EL (cell line): ENCODE measurements at regions not wholly inside any gene's neighbourhood (a gene's known extent, or its start where the extent isn't known, plus 50 kb on each side); places are given as distances from the start of the nearest gene placed in this dataset.
"Not testable (repeated sequence)": the region's sequence is repeated elsewhere in the genome, so short reads cannot be mapped to it uniquely, and the experiment has no call there.

Source experiments
- DNase-seq: peaks from one replicate; pipeline ENCODE4 v3.0.0-alpha.2; 2016

DNA sequence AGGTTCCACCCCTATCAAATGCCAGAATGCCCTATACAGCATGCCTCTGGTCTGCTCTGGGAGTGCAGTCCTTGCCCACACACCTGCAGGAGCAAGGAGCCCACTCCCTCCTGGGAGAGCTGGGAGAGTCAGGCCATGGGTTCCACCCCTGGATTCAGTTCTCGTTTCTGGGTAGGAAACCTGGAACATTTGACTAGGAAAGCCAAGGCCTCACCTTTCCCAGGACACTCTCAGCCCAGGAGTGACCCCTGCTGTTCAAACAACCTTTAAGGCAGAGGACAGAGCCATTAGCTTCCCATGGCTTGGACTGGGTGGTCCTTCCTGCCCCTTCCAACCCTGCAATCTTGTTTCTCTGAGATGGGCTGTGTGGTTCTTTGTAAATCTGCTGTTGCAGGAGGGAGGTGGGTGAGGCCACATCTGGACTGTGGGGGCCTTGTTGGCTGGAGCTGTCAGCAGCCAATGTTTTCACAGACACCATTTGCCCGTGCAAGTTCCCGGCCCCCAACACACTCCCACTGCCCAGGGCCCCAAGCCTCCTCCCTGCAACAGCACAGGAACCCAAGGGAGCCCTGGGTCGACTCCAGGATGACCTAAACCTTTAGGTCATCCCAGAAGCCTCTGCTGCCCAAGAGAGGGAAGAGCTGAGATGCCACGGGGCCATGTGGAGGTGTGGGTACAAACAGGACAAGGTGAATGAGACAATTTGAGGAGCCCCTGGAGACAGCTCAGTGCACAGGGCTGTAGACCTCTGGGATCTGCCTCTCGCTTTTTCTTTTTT lies 104.4 kb downstream of the PJA1 start:
- peak; percentile 12 for DNase-seq

DNA sequence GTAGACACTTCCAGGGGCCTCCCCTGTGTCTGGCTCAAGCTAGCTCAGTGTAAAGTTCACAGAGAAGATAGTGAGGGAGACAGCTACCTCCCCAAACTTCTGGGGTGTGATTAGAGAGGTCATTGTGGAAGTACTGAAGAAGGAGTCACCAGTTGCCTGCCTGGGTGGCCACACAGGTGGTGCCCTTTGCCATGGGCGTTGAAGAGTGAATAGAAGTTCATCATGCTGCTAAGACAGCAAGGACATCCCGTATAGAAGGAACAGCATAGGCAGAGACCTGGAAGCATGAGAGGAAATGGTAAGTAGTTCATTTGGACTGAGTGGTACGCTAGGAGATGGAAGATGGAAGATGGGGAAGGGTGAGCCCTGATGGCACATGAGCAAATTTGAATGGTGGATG lies 110.1 kb downstream of the PJA1 start:
- no peak for DNase-seq

DNA sequence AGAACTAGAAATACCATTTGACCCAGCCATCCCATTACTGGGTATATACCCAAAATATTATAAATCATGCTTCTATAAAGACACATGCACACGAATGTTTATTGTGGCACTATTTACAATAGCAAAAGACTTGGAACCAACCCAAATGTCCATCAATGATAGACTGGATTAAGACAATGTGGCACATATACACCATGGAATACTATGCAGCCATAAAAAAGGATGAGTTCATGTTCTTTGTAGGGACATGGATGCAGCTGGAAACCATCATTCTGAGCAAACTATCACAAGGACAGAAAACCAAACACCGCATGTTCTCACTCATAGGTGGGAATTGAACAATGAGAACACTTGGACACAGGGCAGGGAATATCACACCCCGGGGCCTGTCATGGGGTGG lies 110.8 kb downstream of the PJA1 start:
- DNase-seq: not testable (repeated sequence)

DNA sequence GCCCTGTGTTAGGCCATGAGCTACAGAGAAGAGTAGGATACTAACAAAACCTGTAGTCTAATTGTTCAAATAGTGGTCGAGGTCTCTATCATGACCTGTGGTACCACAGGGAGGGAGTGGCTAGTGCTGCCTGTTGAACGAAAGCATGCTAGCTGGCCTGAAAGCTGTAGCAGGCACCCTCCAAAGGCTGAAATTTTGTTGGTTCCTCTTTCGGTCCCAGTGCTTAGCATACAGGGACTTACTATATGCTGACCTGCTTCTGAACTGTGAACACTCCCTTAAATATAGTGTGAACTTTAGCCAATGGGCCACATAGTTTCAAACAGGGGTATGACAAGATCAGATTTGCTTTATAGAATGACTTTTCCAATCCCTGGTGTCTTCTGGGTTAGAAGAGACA lies 113.4 kb downstream of the PJA1 start:
- DNase-seq: no peak

DNA sequence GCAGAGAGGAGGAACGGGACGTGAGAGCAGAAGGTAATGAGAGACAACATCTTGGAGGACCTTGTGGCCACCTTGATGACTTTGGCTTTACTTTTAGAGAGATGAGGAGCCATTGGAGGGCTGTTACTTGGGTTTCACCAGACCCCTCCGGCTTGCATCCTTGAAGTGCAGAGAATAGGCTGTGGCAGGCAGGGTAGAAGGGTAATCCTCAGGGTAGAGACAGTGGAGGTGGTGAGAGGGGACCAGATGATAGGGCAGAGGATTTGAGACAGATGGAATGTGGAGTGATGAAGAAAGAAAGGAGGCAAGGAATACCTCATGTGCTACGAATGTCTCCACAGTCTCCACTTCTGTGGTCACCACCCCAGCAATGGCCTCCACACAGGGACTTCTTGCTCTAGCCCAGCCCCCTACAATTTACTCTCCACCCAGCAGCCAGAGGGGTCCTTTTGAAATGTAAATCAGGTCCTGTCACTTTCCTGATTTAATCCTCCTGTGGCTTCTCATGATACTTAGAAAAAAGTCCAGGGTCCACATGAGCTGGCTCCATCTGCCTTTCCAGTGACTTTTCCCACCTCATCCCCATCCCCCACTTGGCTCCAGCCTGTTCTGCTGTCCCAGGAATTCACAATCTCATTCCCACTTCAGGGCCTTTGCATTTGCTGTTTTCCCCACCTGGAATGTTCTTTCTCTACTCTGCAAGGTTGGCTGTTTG lies 115.0 kb downstream of the PJA1 start:
- DNase-seq: no peak

DNA sequence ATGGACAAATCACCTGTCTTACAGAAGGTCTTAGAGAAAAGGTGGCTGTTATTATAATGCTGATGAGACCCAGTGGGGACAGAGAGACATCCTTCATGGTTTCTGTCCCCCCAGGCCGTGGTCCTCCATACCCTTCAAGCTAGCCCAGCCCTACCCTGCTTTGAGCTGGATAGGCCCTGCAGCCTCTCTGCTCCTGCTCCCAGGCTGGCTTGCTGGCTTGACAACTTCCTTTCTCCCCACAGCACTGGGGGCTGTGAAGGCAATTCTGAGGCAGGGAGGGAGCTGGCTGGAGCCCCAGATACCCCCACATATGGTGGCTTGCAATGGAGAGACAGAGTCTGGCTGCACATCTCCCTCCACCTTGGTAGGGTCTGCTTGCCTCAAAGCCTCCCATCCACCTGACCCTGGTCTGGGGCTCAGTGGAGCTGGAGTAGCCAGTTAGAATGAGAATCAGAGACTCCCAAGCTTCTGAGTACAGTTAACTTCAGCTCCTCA lies 118.2 kb downstream of the PJA1 start:
- no peak for DNase-seq

DNA sequence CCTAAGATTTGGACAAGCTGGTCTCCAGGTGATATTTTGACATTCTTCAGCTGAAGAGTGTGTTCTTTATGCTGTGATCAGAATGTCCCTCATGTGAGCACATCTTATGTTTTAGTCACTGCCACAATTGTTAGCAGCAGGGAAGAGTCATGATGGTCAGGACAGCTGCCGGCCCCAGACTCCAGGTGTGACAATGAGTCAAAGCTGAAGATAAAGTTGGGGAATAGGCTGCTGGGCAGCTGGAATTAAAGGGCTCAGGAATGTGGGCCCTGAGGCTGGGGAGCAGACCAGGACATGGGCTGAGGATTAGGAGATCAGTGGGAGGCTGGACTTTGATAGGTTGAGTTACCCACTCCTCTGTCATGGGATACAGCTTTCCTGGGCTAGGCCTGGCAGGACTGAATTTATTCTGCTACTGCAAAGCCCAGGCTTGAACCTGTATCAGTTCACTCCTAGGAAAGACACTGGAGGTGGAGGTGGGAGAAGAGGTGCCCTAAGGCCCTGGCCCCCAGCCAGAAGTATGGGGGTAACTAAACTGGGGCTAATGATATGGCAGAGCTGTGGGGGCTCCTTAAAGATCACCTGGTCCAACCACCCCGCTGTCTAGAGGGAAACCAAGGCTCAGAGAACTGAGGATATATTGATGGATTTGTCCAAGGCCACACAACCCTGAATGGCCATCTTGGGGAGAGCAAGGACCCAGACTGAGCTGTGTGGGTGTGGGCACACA lies 119.5 kb downstream of the PJA1 start:
- no peak for DNase-seq

DNA sequence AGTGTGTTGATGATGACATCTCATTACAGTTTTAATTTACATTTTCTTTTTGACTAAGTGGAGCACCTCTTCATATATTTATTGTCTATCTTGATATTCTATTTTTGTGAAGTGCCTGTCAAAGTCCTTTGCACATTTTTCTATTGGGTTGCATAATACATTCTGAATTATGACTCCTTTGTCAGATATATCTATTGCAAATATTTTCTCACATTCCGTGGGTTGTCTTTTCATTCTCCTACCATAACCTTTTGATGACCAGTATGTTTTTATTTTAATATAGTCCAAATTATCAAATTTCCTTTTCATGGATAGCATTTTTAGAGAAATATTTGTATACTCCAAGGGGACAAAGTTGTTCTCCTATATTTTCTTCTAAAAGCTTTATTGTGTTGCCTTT lies 126.4 kb downstream of the PJA1 start:
- DNase-seq: no peak

DNA sequence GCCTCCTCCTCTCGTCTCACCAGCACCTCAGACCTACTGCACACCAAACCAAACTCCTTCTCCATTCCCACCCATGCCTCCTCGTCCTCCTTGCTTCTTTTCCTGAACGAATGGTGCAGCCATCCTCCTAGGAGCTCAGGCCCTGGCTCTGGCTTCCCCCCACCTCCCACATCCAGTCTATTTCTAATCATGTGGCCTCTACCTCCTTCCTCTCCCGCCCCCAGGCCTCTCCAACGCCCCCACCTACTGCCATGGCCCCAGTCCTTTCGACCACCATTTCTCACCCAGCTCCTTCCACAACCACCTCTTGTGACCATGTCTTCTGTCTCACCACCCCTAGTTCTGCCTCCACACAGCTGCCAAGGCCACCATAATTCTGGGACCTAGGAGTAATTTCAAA lies 127.1 kb downstream of the PJA1 start:
- DNase-seq: no peak

DNA sequence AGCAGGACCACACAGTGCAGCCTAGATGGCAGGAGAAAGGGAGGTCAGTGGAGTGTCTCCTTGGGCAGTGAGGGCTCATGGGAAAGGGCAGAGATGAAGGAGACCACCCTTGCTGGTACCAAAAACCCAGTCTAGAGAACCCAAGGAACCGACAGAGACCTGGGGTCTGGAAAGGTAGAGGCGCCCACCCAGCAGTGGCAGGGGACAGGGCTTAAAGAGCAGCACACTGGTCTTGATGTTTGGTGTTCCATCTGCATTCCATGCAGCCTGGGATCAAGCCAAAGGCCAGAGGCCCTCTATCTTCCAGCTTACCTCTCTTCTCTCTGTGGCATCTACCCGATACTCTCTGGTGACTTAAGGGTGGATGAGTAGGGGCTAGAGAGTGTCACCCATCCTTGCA lies 127.5 kb downstream of the PJA1 start:
- no peak for DNase-seq

DNA sequence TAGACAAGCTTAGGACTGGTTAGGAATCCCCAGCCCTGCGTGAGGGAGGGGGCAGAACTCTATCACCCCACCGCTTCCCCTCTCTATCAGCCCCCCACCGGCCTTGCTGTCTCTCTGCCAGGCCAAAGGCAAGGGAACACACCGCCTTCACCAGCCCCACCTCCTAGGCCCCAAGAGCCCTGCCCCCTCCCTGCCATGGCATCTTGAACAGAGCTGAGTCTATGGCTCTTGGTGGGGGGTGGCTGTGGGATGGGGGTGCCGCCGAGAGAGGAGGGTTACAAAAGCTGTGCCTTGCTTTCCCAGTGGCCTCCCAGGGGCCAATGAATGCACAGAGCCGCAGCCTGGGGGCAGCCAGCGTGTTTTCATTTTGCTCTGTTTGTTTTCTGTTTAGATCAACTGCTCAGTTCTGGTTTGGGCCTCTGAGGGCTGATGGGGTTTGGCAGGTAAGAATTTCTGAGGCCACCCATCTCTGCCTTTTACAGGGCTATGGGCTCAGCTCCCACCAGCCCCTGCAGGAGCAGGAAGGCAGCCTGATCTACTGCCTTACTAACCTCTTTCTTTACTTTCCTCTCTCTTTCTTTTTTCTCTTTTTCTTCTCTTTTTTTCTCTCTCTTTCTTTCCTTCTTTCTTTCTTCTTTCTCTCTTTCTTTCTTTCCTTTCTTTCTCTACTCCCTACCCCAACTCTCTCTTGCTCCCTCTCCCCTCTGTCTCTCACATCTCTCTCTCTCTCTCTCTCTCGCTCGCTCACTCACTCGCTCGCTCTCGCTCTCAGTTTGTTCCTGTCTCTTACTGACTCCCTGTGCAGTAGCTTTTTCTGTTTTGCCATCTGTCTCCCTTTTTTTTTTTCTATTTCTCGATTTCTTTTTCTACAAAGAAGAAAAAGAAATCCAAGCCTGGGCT lies 128.3 kb downstream of the PJA1 start:
- DNase-seq: no peak

DNA sequence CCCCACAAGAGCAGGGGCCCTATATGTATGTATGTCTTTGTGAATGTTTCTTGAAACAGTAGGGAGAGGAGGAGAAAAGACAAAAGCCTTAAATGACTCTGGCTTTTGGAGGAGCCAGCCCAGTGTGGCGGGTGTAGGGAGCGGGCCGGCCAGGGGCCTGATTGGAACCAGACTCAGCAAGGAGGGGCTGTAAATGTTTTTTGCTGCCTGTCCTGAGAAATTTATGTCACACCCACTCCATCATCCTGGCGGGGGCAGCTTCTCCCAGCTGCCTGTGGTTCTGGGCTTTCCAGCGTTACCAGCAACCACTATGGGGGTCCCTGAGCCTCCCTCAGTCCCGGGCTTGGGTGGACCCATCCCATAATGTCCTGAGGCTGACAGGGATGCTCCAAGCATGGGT lies 130.8 kb downstream of the PJA1 start:
- no peak for DNase-seq

DNA sequence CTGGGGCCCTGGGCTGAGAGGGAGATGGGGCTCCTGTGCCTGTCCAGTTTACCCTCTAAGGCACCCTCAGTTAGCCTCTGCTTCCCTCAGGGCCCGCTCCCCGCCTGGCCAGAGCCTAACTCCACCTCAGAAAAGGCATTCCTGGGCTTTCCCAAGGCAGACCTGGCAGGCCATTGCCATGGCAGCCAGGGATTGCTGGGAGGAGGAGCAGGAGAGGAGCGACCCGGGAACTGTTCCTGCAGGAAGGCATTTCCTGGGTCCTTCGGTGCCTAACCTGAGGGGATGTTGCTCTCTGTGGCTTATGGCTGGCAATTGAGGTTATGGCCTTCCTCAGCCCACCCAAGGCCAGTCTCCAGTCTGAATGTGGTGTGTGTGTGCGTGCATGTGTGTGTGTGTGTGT lies 131.3 kb downstream of the PJA1 start:
- DNase-seq: no peak

DNA sequence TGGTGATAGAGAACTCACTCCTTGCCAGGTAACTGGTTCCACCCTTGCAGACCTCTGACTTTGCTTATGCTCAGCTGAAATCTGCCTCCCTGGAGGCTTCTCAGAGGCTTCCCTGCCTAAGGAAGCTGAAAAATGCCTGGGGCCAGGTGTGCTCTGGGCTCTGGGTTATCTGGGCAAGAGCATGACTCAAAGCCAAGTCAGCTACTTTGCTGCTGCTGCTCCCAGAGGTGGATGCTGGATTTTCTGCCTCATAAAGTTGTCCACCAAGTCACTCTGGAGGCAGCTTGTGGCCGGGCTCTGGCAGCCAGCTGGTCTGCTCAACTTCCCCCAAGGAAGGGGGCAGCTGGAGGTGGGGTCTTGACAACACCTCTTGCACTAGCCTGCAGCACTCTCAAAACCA lies 132.7 kb downstream of the PJA1 start:
- peak; percentile 15 for DNase-seq

DNA sequence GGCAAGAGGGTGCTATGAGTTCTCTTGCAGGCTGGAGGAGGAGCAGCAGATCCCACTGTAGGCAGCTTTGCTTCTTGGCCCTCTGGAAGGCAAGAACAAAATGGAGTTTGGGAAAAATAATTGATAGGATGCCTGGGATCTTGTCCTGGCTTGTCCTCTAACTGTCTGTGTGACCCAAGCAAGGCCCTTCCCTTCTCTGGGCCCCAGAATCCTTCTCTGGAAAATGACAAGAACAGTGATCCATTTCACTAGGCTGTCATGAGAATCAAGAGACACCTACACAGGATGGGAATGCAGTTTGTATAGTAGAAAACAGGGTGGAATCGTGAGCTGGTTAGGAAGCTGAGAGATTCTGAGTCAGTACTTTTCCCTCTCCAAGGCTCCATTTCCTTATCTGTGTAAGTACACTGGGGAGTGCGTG lies 133.3 kb downstream of the PJA1 start:
- DNase-seq: no peak

DNA sequence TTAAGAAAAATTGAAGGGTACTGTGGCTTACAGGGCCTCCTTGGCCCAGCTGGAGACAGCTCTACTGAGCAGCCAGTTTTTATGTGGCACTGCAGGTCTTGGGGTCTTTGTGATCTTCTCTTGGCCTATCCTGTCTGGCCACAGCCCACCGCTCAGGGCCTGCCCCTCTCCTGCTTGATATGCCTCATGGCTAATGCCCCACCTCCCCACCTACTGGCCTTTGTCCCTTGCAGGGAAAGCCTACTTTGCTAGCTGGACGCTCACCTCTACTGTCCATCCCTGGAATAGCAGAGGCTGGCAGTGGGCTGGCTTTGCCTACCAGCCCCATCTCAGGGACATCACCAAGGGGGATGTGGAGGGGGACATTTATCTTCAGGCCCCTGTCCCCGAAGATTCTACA lies 134.1 kb downstream of the PJA1 start:
- no peak for DNase-seq

DNA sequence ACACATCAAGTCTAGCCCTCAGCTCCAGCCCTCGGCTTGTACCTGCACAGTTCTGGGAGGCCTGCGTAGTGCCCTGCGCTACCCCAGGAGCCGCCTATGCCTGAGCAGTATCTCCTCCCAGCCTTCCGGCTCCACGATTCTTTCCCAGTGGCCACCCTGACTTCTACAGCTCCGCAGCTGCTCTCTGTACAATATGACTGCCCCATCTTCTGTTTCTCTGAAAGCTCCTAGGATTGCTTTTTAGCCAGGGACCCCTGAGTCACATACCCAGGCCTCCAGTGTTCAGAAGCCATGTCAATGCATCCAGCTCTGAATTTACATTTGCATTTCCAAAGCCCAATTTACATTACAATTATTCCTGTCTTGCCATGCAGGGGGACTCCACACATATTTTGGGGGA lies 135.5 kb downstream of the PJA1 start:
- DNase-seq: no peak

DNA sequence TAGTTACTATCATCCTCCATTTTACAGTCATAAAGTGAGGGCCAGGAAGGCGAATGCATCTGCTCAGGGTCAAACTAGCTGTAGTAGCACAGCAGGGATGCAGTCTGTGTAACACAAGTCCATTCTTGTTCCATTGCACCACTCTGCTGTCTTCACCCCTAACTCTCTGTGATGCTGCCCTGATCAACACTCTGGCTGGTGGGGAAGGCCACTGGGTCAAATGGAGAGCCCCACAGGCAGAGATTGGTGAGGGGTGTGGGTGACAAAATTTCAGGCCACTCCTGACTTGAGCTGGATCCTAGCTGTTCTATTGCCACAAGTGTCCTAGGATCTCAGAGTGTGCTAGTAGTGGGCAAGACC lies 136.5 kb downstream of the PJA1 start:
- DNase-seq: no peak

DNA sequence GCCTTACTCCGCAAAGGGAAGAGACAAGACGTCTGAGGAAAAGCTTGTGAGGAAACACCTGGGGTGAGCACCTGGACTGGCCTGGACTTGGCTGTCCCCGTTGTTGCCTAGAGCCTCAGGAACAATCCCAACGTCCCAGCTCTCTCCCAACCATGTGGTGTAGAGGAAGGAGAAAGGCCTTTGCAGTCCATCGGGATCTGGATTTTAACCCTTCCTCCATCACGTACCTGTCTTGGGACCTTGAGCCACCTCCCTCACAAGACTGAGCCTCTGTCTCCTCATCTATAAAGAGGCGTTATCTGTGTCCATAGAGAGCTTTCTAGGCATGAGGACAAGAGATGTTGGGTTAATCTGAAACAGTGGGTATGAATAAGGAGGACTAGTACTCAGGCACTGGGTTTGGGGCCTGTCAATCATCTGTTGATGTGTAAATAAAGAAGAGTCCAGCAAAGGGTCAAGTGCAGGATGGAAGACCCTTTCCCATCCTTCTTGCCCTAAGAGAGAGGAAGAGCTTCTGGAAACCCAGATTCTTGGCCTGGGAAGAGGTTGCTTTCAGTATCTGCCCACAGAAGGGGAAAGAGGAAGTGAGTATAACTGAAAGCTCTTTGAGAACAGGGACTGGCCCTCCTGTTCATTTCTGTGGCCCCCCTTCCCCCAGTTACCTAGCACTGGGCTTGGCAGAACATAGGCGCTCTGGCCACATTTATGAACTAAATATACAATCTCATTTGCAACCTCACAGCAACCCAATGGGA lies 137.1 kb downstream of the PJA1 start:
- no peak for DNase-seq

DNA sequence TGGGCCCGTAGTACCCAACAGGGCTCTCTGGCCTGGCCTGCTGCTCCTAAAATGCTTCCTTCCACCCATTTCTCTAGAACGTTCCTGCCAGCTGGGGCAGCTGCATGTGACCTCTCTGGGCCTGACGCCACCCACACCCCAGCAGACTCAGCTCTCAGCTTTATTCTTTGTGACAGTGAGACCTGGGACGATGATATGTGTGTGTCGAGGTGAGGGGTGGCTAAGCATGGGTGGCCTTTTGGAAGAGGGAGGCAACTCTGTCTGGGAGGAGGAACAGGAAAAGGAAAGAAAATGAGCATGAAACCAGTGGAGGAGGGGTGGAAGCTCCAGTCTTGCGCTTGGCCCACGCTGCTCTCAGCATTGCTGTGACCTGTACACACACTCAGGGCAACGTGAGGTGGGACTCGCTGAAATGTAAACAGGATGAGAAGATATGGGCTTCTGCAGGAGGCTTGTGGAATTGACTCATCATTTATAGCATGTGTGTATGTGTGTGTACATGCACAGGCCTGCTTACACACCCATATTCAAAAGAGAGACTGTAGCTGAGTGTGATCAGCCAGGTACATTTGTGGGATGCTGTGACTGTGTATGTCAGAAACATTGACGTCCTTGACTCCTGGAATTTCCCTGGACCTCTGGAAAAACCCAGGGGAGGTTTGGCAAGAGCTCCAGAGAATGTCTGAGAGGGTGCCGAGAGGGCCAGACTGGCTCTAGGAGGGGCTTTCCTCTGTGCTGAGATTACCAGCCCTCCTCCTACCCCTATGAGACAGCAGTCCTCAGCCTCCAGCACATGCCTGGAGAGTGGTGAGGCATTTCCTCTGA lies 137.9 kb downstream of the PJA1 start:
- peak; percentile 46 for DNase-seq

DNA sequence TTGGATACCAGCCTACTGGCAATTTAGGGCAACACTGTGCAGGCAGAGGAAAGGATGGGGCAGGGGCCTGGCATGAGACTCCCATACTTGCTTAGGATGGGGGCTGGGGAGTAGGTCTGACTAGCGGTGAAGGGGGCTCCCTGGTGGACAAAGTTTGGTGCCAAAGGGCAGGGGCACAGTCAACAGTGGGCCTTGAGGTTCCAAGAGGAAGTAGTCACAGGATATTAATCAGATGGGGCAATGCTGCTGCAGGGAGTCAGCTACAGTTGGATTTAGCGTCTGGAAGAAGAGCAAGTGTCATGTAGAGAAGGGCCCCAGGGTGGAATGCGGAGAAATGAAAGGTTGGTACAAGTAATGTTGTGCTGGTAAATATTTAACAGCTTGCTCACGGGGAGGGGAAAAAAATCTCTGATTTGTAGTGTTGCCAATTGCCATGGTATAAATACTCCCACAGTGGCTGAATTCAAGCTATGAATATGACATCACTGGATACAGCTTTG lies 139.4 kb downstream of the PJA1 start:
- peak; percentile 80 for DNase-seq
